WTC11 (cell line): ENCODE measurements at regions not wholly inside any gene's neighbourhood (a gene's known extent, or its start where the extent isn't known, plus 50 kb on each side); places are given as distances from the start of the nearest gene placed in this dataset.

Source experiments
- ATAC-seq: fragments of 200-7000 bp; cut with Tn5 transposase; 2 replicates; pipeline ENCODE4 v1.10.0; 2021; ENCODE audit warnings: mild to moderate bottlenecking, moderate library complexity
- CTCF ChIA-PET: fragments of 300-600 bp; sonication (Branson Sonifier 250); formaldehyde crosslinking; loops from one replicate; lab custom pipeline; 2021; ENCODE audit warnings: antibody characterized with exemption; lab: Charles Lee
- POLR2A ChIA-PET: fragments of 350-600 bp; sonication (Branson Sonifier 250); formaldehyde crosslinking; loops from one replicate; lab custom pipeline; 2021; ENCODE audit warnings: antibody characterized with exemption; lab: Charles Lee
- DNase-seq: peaks from one replicate; pipeline ENCODE4 v3.0.0; 2021; ENCODE audit warnings: low spot score
- H3K27ac Mint-ChIP-seq: 2 replicates; pipeline ENCODE4 v1.8.0; 2021; ENCODE audit warnings: mixed read lengths
- H3K27me3 Mint-ChIP-seq: 2 replicates; pipeline ENCODE4 v1.8.0; 2021; ENCODE audit warnings: low read depth, mild to moderate bottlenecking, moderate library complexity, mixed read lengths
- H3K36me3 Mint-ChIP-seq: 2 replicates; pipeline ENCODE4 v1.8.0; 2021; ENCODE audit warnings: mixed read lengths
- H3K4me1 Mint-ChIP-seq: 2 replicates; pipeline ENCODE4 v1.8.0; 2022; ENCODE audit warnings: mixed read lengths
- H3K4me3 Mint-ChIP-seq: 2 replicates; pipeline ENCODE4 v1.8.0; 2021; ENCODE audit warnings: mild to moderate bottlenecking, moderate library complexity, mixed read lengths
- H3K9me3 Mint-ChIP-seq: 2 replicates; pipeline ENCODE4 v1.8.0; 2021; ENCODE audit warnings: mixed read lengths
- CREB1 ChIP-seq: sonication (generic); formaldehyde crosslinking; IDR thresholded peaks from 2 replicates; pipeline ENCODE4 v1.8.0; 2023; ENCODE audit warnings: mild to moderate bottlenecking, missing genetic modification reagents
- E2F1 ChIP-seq: sonication (generic); formaldehyde crosslinking; IDR thresholded peaks from 2 replicates; pipeline ENCODE4 v1.8.0; 2022; ENCODE audit warnings: mild to moderate bottlenecking, missing genetic modification reagents
- ELF4 ChIP-seq: sonication (generic); formaldehyde crosslinking; IDR thresholded peaks from 2 replicates; pipeline ENCODE4 v1.8.1; 2022; ENCODE audit warnings: low read depth, mild to moderate bottlenecking, moderate library complexity, missing genetic modification reagents
- ESRRA ChIP-seq: sonication (generic); formaldehyde crosslinking; IDR thresholded peaks from 2 replicates; pipeline ENCODE4 v1.8.1; 2022; ENCODE audit warnings: mild to moderate bottlenecking, missing genetic modification reagents, borderline replicate concordance
- GABPB1 ChIP-seq: sonication (generic); formaldehyde crosslinking; IDR thresholded peaks from 2 replicates; pipeline ENCODE4 v1.8.1; 2023; ENCODE audit warnings: mild to moderate bottlenecking, missing genetic modification reagents
- IRF1 ChIP-seq: sonication (generic); formaldehyde crosslinking; IDR thresholded peaks from 2 replicates; pipeline ENCODE4 v1.8.0; 2023; ENCODE audit warnings: missing genetic modification reagents
- MYBL2 ChIP-seq: sonication (generic); formaldehyde crosslinking; IDR thresholded peaks from 2 replicates; pipeline ENCODE4 v1.8.1; 2023; ENCODE audit warnings: mild to moderate bottlenecking, moderate library complexity, missing genetic modification reagents
- NFYB ChIP-seq: sonication (generic); formaldehyde crosslinking; conservative IDR thresholded peaks from 2 replicates; pipeline ENCODE4 v1.8.0; 2022; ENCODE audit warnings: low read depth, missing genetic modification reagents
- RELA ChIP-seq: sonication (generic); formaldehyde crosslinking; IDR thresholded peaks from 2 replicates; pipeline ENCODE4 v1.8.1; 2022; ENCODE audit warnings: missing genetic modification reagents, mild to moderate bottlenecking, borderline replicate concordance
- SMAD3 ChIP-seq: sonication (generic); formaldehyde crosslinking; IDR thresholded peaks from 2 replicates; pipeline ENCODE4 v1.8.0; 2022; ENCODE audit warnings: missing genetic modification reagents, mild to moderate bottlenecking, borderline replicate concordance
- TCF7 ChIP-seq: sonication (generic); formaldehyde crosslinking; IDR thresholded peaks from 2 replicates; pipeline ENCODE4 v1.8.0; 2022; ENCODE audit warnings: mild to moderate bottlenecking, low read depth, missing genetic modification reagents, moderate library complexity
- TEAD4 ChIP-seq: sonication (generic); formaldehyde crosslinking; IDR thresholded peaks from 2 replicates; pipeline ENCODE4 v1.8.0; 2022; ENCODE audit warnings: mild to moderate bottlenecking, missing genetic modification reagents
- ZNF281 ChIP-seq: sonication (generic); formaldehyde crosslinking; IDR thresholded peaks from 2 replicates; pipeline ENCODE4 v1.8.0; 2023; ENCODE audit warnings: mild to moderate bottlenecking, missing genetic modification reagents
- ZNF425 ChIP-seq: fragments of 250-450 bp; sonication (Bioruptor Pico); conservative IDR thresholded peaks from 2 replicates; pipeline ENCODE4 v1.9.0; 2021; ENCODE audit warnings: mild to moderate bottlenecking
- TF ChIP-seq, protein P1 (sequence below): sonication (generic); formaldehyde crosslinking; IDR thresholded peaks from 2 replicates; pipeline ENCODE4 v1.8.1; 2023; ENCODE audit warnings: mild to moderate bottlenecking, missing genetic modification reagents, borderline replicate concordance
- TF ChIP-seq, protein P2 (sequence below): fragments of 250-450 bp; sonication (Bioruptor Pico); IDR thresholded peaks from 2 replicates; pipeline ENCODE4 v1.9.0; 2021; ENCODE audit warnings: mild to moderate bottlenecking

- TF ChIP-seq SMAD3 = no peak
Measured at GRCh38 chr13:106324444-106324843, 211.0 kb downstream of the EFNB2 start (continued).

GRCh38 chr13:106322628-106323027, 212.8 kb downstream of the EFNB2 start:
- CTCF ChIA-PET = no interaction called here
- no peak for ATAC-seq
- TF ChIP-seq, protein P1, sequence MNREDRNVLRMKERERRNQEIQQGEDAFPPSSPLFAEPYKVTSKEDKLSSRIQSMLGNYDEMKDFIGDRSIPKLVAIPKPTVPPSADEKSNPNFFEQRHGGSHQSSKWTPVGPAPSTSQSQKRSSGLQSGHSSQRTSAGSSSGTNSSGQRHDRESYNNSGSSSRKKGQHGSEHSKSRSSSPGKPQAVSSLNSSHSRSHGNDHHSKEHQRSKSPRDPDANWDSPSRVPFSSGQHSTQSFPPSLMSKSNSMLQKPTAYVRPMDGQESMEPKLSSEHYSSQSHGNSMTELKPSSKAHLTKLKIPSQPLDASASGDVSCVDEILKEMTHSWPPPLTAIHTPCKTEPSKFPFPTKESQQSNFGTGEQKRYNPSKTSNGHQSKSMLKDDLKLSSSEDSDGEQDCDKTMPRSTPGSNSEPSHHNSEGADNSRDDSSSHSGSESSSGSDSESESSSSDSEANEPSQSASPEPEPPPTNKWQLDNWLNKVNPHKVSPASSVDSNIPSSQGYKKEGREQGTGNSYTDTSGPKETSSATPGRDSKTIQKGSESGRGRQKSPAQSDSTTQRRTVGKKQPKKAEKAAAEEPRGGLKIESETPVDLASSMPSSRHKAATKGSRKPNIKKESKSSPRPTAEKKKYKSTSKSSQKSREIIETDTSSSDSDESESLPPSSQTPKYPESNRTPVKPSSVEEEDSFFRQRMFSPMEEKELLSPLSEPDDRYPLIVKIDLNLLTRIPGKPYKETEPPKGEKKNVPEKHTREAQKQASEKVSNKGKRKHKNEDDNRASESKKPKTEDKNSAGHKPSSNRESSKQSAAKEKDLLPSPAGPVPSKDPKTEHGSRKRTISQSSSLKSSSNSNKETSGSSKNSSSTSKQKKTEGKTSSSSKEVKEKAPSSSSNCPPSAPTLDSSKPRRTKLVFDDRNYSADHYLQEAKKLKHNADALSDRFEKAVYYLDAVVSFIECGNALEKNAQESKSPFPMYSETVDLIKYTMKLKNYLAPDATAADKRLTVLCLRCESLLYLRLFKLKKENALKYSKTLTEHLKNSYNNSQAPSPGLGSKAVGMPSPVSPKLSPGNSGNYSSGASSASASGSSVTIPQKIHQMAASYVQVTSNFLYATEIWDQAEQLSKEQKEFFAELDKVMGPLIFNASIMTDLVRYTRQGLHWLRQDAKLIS = no peak
- TF ChIP-seq SMAD3 = no peak
- no peak for TF ChIP-seq E2F1
- no peak for TF ChIP-seq CREB1 (CRISPR knock-in tag)
- no peak for TF ChIP-seq ESRRA
- no peak for TF ChIP-seq ELF4
- TF ChIP-seq, protein P2, sequence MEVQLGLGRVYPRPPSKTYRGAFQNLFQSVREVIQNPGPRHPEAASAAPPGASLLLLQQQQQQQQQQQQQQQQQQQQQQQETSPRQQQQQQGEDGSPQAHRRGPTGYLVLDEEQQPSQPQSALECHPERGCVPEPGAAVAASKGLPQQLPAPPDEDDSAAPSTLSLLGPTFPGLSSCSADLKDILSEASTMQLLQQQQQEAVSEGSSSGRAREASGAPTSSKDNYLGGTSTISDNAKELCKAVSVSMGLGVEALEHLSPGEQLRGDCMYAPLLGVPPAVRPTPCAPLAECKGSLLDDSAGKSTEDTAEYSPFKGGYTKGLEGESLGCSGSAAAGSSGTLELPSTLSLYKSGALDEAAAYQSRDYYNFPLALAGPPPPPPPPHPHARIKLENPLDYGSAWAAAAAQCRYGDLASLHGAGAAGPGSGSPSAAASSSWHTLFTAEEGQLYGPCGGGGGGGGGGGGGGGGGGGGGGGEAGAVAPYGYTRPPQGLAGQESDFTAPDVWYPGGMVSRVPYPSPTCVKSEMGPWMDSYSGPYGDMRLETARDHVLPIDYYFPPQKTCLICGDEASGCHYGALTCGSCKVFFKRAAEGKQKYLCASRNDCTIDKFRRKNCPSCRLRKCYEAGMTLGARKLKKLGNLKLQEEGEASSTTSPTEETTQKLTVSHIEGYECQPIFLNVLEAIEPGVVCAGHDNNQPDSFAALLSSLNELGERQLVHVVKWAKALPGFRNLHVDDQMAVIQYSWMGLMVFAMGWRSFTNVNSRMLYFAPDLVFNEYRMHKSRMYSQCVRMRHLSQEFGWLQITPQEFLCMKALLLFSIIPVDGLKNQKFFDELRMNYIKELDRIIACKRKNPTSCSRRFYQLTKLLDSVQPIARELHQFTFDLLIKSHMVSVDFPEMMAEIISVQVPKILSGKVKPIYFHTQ (CRISPR knock-in tag) = no peak
- TF ChIP-seq MYBL2 = no peak
- no peak for TF ChIP-seq IRF1 (CRISPR knock-in tag)
- no peak for TF ChIP-seq TEAD4 (CRISPR knock-in tag)
- no peak for TF ChIP-seq NFYB (CRISPR knock-in tag)
- TF ChIP-seq ZNF281 (CRISPR knock-in tag) = no peak
- TF ChIP-seq GABPB1 = no peak
- no peak for TF ChIP-seq ZNF425 (CRISPR knock-in tag)
- no peak for TF ChIP-seq RELA
- no peak for TF ChIP-seq TCF7 (CRISPR knock-in tag)
- H3K27me3 Mint-ChIP-seq = peaks cover 16% of the 10 kb centered on the region
- DNase-seq = no peak
- no peak overlapping the region for H3K4me3 Mint-ChIP-seq
- H3K27ac Mint-ChIP-seq = no peak overlapping the region
- H3K9me3 Mint-ChIP-seq = peaks cover 54% of the 10 kb centered on the region
- H3K36me3 Mint-ChIP-seq = peaks cover 43% of the 10 kb centered on the region
- peaks cover 5% of the 10 kb centered on the region for H3K4me1 Mint-ChIP-seq
- POLR2A ChIA-PET = no interaction called here
